Progenitor cell of endocrine pancreas (in vitro differentiated cells): ENCODE measurements at regions not wholly inside any gene's neighbourhood (a gene's known extent, or its start where the extent isn't known, plus 50 kb on each side); places are given as distances from the start of the nearest gene placed in this dataset.
A peak's percentile ranks its signal among the peaks of the same experiment; 100 is the strongest.

Experiments
- DNase-seq: peaks from one replicate; pipeline ENCODE4 v3.0.0; 2021; ENCODE audit warnings: low spot score; ENCODE audit not compliant: unreplicated experiment
- H3K27ac Mint-ChIP-seq: 2 replicates; pipeline ENCODE4 v1.8.0; 2021; ENCODE audit warnings: mild to moderate bottlenecking, moderate library complexity, mixed read lengths
- H3K27me3 Mint-ChIP-seq: 2 replicates; pipeline ENCODE4 v1.8.0; 2021; ENCODE audit warnings: mixed read lengths
- H3K36me3 Mint-ChIP-seq: 2 replicates; pipeline ENCODE4 v1.8.0; 2022; ENCODE audit warnings: mixed read lengths; ENCODE audit not compliant: insufficient read depth
- H3K4me1 Mint-ChIP-seq: 2 replicates; pipeline ENCODE4 v1.8.0; 2021; ENCODE audit warnings: low read depth, mixed read lengths
- H3K4me3 Mint-ChIP-seq: 2 replicates; pipeline ENCODE4 v1.8.0; 2021; ENCODE audit warnings: low read depth, mild to moderate bottlenecking, moderate library complexity, mixed read lengths
- H3K9me3 Mint-ChIP-seq: 2 replicates; pipeline ENCODE4 v1.8.0; 2021; ENCODE audit warnings: low read depth, mixed read lengths
- CTCF ChIP-seq: fragments of 200-600 bp; sonication (generic); IDR thresholded peaks from one replicate; pipeline ENCODE4 v1.5.0; 2021; ENCODE audit warnings: antibody characterized with exemption, mild to moderate bottlenecking; ENCODE audit not compliant: unreplicated experiment

- peak overlapping the region; percentile 90 for H3K27ac Mint-ChIP-seq
Observed at GRCh38 chr10:78589687-78590086, 479.1 kb upstream of the ZMIZ1 start.

GRCh38 chr10:78591066-78591465 lies 477.7 kb upstream of the ZMIZ1 start:
- DNase-seq: no peak
- TF ChIP-seq CTCF: no peak
- Mint-ChIP-seq H3K36me3 (no peaks in the 10 kb centered on the region), H3K4me1 (peaks cover 39% of the 10 kb centered on the region), H3K27ac (no peak overlapping the region), H3K9me3 (peaks cover 8% of the 10 kb centered on the region), H3K4me3 (no peak overlapping the region), H3K27me3 (no peaks in the 10 kb centered on the region)

More at GRCh38 chr10:78589687-78590086, 479.1 kb upstream of the ZMIZ1 start:
- H3K9me3 Mint-ChIP-seq: peaks cover 8% of the 10 kb centered on the region
- DNase-seq: no peak
- H3K36me3 Mint-ChIP-seq: no peaks in the 10 kb centered on the region
- no peak overlapping the region for H3K4me3 Mint-ChIP-seq
- no peaks in the 10 kb centered on the region for H3K27me3 Mint-ChIP-seq
- peaks cover 41% of the 10 kb centered on the region for H3K4me1 Mint-ChIP-seq
- TF ChIP-seq CTCF: no peak

- H3K27ac Mint-ChIP-seq: no peak overlapping the region
- DNase-seq: no peak
- no peak for TF ChIP-seq CTCF
Observed at GRCh38 chr10:78594559-78595268, 474.1 kb upstream of the ZMIZ1 start.

GRCh38 chr10:78595269-78595619 lies 473.5 kb upstream of the ZMIZ1 start:
- H3K36me3 Mint-ChIP-seq: no peaks in the 10 kb centered on the region
- no peak overlapping the region for H3K4me3 Mint-ChIP-seq
- H3K4me1 Mint-ChIP-seq: peaks cover 7% of the 10 kb centered on the region
- H3K9me3 Mint-ChIP-seq: peaks cover 3% of the 10 kb centered on the region
- no peak overlapping the region for H3K27ac Mint-ChIP-seq
- TF ChIP-seq CTCF: no peak
- no peak for DNase-seq
- H3K27me3 Mint-ChIP-seq: peaks cover 8% of the 10 kb centered on the region

More at GRCh38 chr10:78594559-78595268, 474.1 kb upstream of the ZMIZ1 start:
- Mint-ChIP-seq H3K9me3 (peaks cover 8% of the 10 kb centered on the region), H3K4me3 (no peak overlapping the region), H3K27me3 (peaks cover 8% of the 10 kb centered on the region), H3K36me3 (no peaks in the 10 kb centered on the region), H3K4me1 (peaks cover 13% of the 10 kb centered on the region)

- TF ChIP-seq CTCF: no peak
- Mint-ChIP-seq H3K27me3 (peaks cover 16% of the 10 kb centered on the region), H3K27ac (no peak overlapping the region), H3K9me3 (no peaks in the 10 kb centered on the region), H3K4me3 (no peak overlapping the region), H3K4me1 (peaks cover 3% of the 10 kb centered on the region), H3K36me3 (no peaks in the 10 kb centered on the region)
- DNase-seq: no peak
Observed at GRCh38 chr10:78596556-78596955, 472.2 kb upstream of the ZMIZ1 start.
